ENCODE measurements at regions not wholly inside any gene's neighbourhood (a gene's known extent, or its start where the extent isn't known, plus 50 kb on each side); places are given as distances from the start of the nearest gene placed in this dataset.

DNA sequence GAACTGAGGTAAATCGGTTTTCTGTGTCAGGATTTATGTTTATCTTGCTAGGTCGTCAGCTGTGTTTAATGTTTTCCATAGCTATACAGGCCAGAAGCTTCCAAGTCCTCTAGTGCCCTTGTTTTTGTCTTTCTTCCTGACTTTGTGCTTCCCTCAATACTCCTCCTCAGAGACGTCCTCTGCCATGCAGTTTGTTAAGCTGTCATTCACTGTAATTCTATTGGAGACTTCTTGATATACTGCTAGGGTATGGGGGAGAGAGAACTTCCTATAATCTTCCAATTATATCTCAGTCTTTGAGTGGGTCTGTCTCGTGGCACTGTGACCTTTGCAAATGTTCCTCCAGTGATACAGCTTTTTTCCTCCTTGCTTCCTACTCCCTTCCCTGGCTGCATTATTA is 327.3 kb upstream of the ANO5 start:
- TF ChIP-seq, protein P1, sequence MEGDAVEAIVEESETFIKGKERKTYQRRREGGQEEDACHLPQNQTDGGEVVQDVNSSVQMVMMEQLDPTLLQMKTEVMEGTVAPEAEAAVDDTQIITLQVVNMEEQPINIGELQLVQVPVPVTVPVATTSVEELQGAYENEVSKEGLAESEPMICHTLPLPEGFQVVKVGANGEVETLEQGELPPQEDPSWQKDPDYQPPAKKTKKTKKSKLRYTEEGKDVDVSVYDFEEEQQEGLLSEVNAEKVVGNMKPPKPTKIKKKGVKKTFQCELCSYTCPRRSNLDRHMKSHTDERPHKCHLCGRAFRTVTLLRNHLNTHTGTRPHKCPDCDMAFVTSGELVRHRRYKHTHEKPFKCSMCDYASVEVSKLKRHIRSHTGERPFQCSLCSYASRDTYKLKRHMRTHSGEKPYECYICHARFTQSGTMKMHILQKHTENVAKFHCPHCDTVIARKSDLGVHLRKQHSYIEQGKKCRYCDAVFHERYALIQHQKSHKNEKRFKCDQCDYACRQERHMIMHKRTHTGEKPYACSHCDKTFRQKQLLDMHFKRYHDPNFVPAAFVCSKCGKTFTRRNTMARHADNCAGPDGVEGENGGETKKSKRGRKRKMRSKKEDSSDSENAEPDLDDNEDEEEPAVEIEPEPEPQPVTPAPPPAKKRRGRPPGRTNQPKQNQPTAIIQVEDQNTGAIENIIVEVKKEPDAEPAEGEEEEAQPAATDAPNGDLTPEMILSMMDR (conservative IDR thresholded peaks at IDR 0.05; ENCODE audit: low read length), result no peak
- no peak for TF ChIP-seq EZH2phosphoT487 (IDR thresholded peaks at IDR 0.05; ENCODE audit: borderline replicate concordance, low read depth, low read length)
